Putamen (tissue), 1 donor: ENCODE measurements at regions not wholly inside any gene's neighbourhood (a gene's known extent, or its start where the extent isn't known, plus 50 kb on each side); places are given as distances from the start of the nearest gene placed in this dataset.

Experiments used
- DNase-seq: peaks from one replicate; pipeline ENCODE4 v3.0.0-alpha.2; 2016; ENCODE audit warnings: low spot score

GRCh38 chr6:138007014-138007472, 100.2 kb downstream of the PERP start:
- DNase-seq, result no peak

DNA sequence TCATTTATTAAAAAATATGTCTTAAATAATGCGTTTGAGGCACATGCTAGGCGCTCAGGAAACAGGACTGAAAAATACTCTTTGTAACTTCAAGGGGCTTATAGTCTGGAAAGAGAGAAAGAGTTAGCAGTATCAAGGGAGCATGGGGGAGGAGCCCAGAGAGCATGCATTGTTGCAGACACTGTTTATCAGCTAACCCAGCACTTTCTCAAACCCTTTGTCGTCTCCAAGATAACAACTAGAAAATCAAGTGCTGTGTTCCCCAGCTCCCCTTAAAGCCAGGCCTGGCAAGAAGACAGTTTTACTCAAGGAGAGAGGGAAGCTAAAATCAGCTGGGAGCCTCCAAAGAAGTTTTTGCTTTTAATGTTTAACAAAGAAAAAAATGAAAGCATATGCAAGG, 98.4 kb downstream of the PERP start:
- DNase-seq, result no peak

GRCh38 chr6:138011413-138011812, 95.8 kb downstream of the PERP start:
- no peak for DNase-seq

- DNase-seq, result no peak
Observed at GRCh38 chr6:138012682-138013081, 94.5 kb downstream of the PERP start.

- DNase-seq, result no peak
Observed at GRCh38 chr6:138013959-138014358, 93.3 kb downstream of the PERP start.

DNA sequence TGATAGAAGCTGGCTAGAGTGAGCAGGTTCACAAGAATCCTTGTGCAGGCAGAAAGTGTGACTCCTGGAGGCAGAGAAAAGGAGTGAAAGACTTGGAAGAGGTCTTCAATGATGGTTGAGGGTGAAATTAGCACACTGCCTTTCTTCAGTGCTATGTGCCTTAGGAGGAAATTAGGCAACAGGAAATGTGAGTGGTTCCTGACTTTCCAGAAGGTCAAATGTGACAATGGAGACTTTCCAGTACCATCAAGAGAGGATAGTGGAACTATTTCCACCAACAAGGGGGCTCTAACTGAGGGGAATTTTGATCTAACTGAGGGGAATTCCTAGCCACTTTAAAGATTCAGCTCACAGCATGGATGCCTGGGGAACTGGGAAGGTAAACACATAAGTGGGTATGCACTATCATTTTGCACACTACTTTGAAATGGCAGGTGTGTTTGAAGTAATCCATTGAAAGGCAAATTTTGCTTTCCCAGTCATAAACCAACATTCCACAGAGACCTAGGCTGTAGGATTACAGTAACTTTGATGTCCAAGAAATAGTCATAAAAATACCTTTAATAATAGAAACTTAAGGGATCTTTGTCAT, 90.0 kb downstream of the PERP start:
- DNase-seq, result no peak

GRCh38 chr6:138018297-138018696, 88.9 kb downstream of the PERP start:
- DNase-seq, result no peak

- no peak for DNase-seq
Observed at GRCh38 chr6:138025528-138025978, 81.7 kb downstream of the PERP start.

- no peak for DNase-seq
Observed at GRCh38 chr6:138026342-138026741, 80.9 kb downstream of the PERP start.

DNA sequence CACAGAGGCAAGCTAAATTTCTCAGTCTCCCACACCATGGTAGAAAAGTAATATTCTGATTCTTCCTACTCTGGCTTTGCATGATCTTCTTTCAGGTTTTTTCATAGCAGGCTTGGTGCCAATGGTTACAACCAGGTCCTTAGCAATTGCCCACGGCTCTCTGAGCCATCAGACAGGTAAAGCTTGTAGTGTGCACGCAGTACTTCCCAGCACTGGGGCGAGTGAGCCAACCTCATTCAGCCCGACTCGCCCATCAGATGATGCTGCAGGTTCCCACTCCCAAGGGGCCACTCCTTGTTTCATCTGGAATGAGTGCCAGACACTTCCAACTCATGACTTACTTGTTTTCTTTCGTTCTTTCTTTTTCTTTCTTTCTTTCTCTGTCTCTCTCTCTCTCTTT, 78.3 kb downstream of the PERP start:
- no peak for DNase-seq

DNA sequence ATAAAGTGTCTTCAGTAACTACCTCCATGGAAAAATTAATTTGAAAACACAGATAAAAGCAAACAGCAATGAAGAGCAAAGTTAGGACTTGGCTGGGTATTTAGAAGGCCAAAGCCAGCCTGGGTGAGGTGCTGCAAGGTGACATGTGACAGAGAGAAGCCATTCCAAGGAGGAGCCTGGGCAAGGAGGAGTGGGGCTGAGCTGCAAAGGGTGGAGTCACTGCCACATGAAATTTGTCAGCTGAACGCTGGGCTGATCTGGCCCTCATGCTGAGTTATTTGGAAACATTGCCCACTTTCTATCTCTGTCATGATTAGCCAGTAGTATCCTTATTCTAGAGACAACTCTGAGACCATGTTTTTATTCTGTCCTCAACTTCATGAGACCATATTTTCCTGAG, 76.3 kb downstream of the PERP start:
- no peak for DNase-seq

- no peak for DNase-seq
Observed at GRCh38 chr6:138031417-138031816, 75.8 kb downstream of the PERP start.

GRCh38 chr6:138031850-138032249, 75.4 kb downstream of the PERP start:
- DNase-seq, result no peak

DNA sequence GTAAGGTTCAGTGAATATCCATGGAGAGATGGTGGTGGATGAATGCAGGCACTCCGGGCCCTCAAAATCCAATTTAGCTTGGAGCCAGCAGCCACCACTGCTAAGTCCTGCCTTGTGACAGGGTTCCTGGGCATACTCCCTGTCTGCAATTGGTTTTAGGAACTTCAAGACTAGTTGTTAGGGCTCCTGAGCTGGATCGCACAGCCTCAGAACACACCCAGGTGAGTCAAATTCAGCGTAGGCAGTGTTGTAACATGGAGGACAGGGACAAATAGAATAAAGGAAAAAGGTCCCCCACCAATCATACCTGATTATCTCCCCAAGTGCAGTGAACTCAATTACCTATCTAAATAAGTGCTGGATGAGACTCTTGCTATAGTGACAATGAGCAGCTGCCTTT, 74.6 kb downstream of the PERP start:
- no peak for DNase-seq

GRCh38 chr6:138034229-138034628, 73.0 kb downstream of the PERP start:
- no peak for DNase-seq

DNA sequence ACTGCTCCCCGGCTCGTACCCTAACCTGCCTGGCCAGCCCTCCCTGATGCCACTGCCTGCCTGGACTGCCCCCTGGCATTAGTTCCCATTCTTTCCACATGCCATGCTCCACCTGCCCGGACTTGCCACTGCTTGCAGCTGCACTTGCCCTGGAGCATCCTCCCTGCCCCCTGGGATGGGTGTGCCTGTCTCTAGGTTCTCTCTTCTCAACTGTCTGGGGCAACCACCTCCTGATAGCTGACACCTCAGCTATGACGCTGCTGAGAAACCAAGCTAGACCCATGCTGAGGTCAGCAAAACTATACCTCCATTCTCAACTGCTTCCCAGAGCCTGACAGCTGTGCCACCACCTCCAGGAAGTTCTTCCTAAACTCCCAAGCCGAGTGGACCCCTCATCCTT, 72.1 kb downstream of the PERP start:
- no peak for DNase-seq

- DNase-seq, result no peak
Observed at GRCh38 chr6:138036111-138036510, 71.1 kb downstream of the PERP start.

GRCh38 chr6:138037009-138037504, 70.2 kb downstream of the PERP start:
- no peak for DNase-seq

- DNase-seq, result no peak
Observed at GRCh38 chr6:138038142-138038870, 68.9 kb downstream of the PERP start.
